Panc1 (cell line): ENCODE measurements at regions not wholly inside any gene's neighbourhood (a gene's known extent, or its start where the extent isn't known, plus 50 kb on each side); places are given as distances from the start of the nearest gene placed in this dataset.

Experiments used
- ATAC-seq: fragments of 200-7000 bp; cut with Tn5 transposase; 2 replicates; pipeline ENCODE4 v1.9.1; 2020; ENCODE audit warnings: mild to moderate bottlenecking, moderate library complexity
- BruUV-seq: library from RNA; stranded (reverse); fragments of 400-500 nt; replicated peaks from 2 replicates; lab custom pipeline; 2021; lab: Mats Ljungman, UMichigan
- CTCF ChIA-PET: fragments of 300-600 bp; sonication (Branson Sonifier 250); formaldehyde crosslinking; loops from one replicate; lab custom pipeline; 2022; ENCODE audit warnings: antibody characterized with exemption; lab: Charles Lee
- POLR2A ChIA-PET: fragments of 300-600 bp; sonication (Branson Sonifier 250); formaldehyde crosslinking; loops from one replicate; lab custom pipeline; 2022; ENCODE audit warnings: antibody characterized with exemption; lab: Charles Lee
- DNase-seq: peaks from one replicate; pipeline ENCODE4 v3.0.0-alpha.2; 2010; ENCODE audit warnings: low read depth, low spot score
- H3K27ac ChIP-seq: 2 replicates; pipeline ENCODE4 v1.5.1; 2011; ENCODE audit warnings: mild to moderate bottlenecking, low read length, inconsistent platforms
- H3K27me3 ChIP-seq: fragments of 200-500 bp; sonication (Bioruptor generic); 2 replicates; pipeline ENCODE4 v1.6.0; 2014; ENCODE audit warnings: low read length, inconsistent platforms; ENCODE audit not compliant: control insufficient read depth, insufficient read depth
- H3K36me3 ChIP-seq: fragments of 200-500 bp; sonication (Bioruptor generic); 2 replicates; pipeline ENCODE4 v1.5.1; 2014; ENCODE audit warnings: inconsistent platforms, mild to moderate bottlenecking, low read length, moderate library complexity; ENCODE audit not compliant: control insufficient read depth, insufficient read depth
- H3K4me1 ChIP-seq: 2 replicates; pipeline ENCODE4 v1.5.1; 2011; ENCODE audit warnings: inconsistent platforms, mild to moderate bottlenecking, low read length, moderate library complexity; ENCODE audit not compliant: control insufficient read depth, insufficient read depth
- H3K4me3 ChIP-seq, 2 experiments: 2 replicates each; pipeline ENCODE4 v1.5.1; 2011 to 2012; ENCODE audit warnings: low read depth in 2 of 2, low read length in 2 of 2, mild to moderate bottlenecking in 2 of 2, inconsistent platforms in 1 of 2, moderate library complexity in 1 of 2
- H3K9me3 ChIP-seq: fragments of 200-500 bp; sonication (Bioruptor generic); 2 replicates; pipeline ENCODE4 v1.5.1; 2014; ENCODE audit warnings: low read depth, mild to moderate bottlenecking, inconsistent platforms, low read length, moderate library complexity; ENCODE audit not compliant: control insufficient read depth, insufficient read depth
- POLR2AphosphoS5 ChIP-seq: IDR thresholded peaks from 2 replicates; pipeline ENCODE4 v1.6.1; 2012; ENCODE audit warnings: mild to moderate bottlenecking, low read depth, low read length, moderate library complexity
- SIN3A ChIP-seq: IDR thresholded peaks from 2 replicates; pipeline ENCODE4 v1.6.1; 2012; ENCODE audit warnings: low read depth, mild to moderate bottlenecking, low read length, moderate library complexity, borderline replicate concordance; ENCODE audit not compliant: insufficient read depth
- TCF7L2 ChIP-seq: IDR thresholded peaks from 2 replicates; pipeline ENCODE4 v1.6.1; 2011; ENCODE audit warnings: mild to moderate bottlenecking, low read depth, low read length, inconsistent platforms
- in situ Hi-C: cut with HindIII; loops from 2 replicates; pipeline ENCODE4 v1.10.0; 2016; ENCODE audit warnings: low sequenced_read_pairs, low pct_unique_long_range_greater_than_20kb
- intact Hi-C: fragments of 100-400 bp; cut with micrococcal nuclease; formaldehyde crosslinking; loops from one replicate; pipeline ENCODE4 v1.10.0; 2022; ENCODE audit not compliant: unreplicated experiment
- TF ChIP-seq, protein P1 (sequence below), 2 experiments: IDR thresholded peaks; 2 replicates each; pipeline ENCODE4 v1.6.1; 2011 to 2012; ENCODE audit warnings: low read depth in 2 of 2, control low read depth in 1 of 2, low read length in 1 of 2, mild to moderate bottlenecking in 1 of 2, moderate library complexity in 1 of 2; ENCODE audit not compliant: insufficient read depth in 1 of 2
- TF ChIP-seq, protein P2 (sequence below): fragments of 450-650 bp; IDR thresholded peaks from 2 replicates; pipeline ENCODE4 v1.5.1; 2017; ENCODE audit warnings: mild to moderate bottlenecking

DNA sequence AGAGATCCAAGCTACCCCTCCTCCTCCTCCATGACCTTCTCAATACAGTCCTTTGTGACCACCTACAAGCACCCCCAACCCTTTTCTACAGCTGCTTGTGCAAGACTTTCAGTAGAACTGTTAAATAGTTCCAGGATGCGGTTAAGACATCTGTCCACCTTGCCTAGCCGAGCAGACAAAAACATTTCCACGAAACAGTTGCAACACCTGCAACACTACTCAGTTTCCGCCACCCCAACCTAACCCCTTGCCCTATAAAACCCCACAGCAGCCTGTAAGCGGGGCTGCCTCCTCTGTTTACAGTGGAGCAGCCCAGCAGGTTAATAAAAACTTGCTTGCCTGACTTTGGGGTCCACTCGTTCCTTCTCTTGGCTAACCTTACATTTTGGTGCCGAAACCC, 1803.5 kb upstream of the CDH6 start:
- BruUV-seq, result no TSS peak
- TF ChIP-seq TCF7L2, result no peak
- TF ChIP-seq, protein P1, sequence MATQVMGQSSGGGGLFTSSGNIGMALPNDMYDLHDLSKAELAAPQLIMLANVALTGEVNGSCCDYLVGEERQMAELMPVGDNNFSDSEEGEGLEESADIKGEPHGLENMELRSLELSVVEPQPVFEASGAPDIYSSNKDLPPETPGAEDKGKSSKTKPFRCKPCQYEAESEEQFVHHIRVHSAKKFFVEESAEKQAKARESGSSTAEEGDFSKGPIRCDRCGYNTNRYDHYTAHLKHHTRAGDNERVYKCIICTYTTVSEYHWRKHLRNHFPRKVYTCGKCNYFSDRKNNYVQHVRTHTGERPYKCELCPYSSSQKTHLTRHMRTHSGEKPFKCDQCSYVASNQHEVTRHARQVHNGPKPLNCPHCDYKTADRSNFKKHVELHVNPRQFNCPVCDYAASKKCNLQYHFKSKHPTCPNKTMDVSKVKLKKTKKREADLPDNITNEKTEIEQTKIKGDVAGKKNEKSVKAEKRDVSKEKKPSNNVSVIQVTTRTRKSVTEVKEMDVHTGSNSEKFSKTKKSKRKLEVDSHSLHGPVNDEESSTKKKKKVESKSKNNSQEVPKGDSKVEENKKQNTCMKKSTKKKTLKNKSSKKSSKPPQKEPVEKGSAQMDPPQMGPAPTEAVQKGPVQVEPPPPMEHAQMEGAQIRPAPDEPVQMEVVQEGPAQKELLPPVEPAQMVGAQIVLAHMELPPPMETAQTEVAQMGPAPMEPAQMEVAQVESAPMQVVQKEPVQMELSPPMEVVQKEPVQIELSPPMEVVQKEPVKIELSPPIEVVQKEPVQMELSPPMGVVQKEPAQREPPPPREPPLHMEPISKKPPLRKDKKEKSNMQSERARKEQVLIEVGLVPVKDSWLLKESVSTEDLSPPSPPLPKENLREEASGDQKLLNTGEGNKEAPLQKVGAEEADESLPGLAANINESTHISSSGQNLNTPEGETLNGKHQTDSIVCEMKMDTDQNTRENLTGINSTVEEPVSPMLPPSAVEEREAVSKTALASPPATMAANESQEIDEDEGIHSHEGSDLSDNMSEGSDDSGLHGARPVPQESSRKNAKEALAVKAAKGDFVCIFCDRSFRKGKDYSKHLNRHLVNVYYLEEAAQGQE (IDR thresholded peaks at IDR 0.05; ENCODE audit: insufficient read depth in 1 of 2, low read depth in 2 of 2, low read length in 1 of 2), result no peak
- TF ChIP-seq, protein P2, sequence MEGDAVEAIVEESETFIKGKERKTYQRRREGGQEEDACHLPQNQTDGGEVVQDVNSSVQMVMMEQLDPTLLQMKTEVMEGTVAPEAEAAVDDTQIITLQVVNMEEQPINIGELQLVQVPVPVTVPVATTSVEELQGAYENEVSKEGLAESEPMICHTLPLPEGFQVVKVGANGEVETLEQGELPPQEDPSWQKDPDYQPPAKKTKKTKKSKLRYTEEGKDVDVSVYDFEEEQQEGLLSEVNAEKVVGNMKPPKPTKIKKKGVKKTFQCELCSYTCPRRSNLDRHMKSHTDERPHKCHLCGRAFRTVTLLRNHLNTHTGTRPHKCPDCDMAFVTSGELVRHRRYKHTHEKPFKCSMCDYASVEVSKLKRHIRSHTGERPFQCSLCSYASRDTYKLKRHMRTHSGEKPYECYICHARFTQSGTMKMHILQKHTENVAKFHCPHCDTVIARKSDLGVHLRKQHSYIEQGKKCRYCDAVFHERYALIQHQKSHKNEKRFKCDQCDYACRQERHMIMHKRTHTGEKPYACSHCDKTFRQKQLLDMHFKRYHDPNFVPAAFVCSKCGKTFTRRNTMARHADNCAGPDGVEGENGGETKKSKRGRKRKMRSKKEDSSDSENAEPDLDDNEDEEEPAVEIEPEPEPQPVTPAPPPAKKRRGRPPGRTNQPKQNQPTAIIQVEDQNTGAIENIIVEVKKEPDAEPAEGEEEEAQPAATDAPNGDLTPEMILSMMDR, result no peak
- no peak for TF ChIP-seq SIN3A
- no peak for TF ChIP-seq POLR2AphosphoS5
- intact Hi-C loops, result no loop called here
- ChIA-PET CTCF (no interaction called here), POLR2A (no interaction called here)
- no peak overlapping the region for H3K27ac ChIP-seq
- H3K4me1 ChIP-seq, result no peaks in the 10 kb centered on the region
- no peak overlapping the region for H3K4me3 ChIP-seq
- in situ Hi-C loops, result no loop called here
- no peaks in the 10 kb centered on the region for H3K27me3 ChIP-seq
- no peaks in the 10 kb centered on the region for H3K9me3 ChIP-seq
- no peaks in the 10 kb centered on the region for H3K36me3 ChIP-seq
- no peak for DNase-seq
- ATAC-seq, result no peak

DNA sequence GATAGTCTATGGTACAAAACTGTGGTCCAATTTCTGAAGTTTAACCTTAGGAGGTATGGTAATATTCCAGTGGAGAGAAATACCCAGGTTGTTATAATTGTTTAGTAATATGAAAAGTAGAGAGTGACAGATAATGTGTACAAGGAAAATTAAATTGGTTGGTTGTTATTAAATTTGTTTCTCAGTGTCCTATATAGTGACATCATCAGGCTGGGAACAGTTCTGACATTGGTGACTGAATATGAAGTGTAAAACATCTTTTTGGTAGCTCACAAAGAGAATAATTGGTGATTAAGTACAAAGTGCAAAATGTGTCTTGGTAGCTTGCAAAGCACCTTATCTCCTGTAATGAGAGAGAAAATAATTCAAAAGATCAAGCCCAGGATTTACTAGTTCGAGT, 1806.1 kb upstream of the CDH6 start:
- POLR2A ChIA-PET, result no interaction called here
- no peak for TF ChIP-seq TCF7L2
- TF ChIP-seq, protein P1 (IDR thresholded peaks at IDR 0.05; ENCODE audit: insufficient read depth in 1 of 2, low read depth in 2 of 2, low read length in 1 of 2), result no peak
- TF ChIP-seq, protein P2, result no peak
- no peak for TF ChIP-seq POLR2AphosphoS5
- no peak for TF ChIP-seq SIN3A
- Histone ChIP-seq H3K9me3 (no peaks in the 10 kb centered on the region), H3K4me3 (no peak overlapping the region), H3K27me3 (no peaks in the 10 kb centered on the region), H3K36me3 (no peaks in the 10 kb centered on the region), H3K4me1 (no peaks in the 10 kb centered on the region), H3K27ac (no peak overlapping the region)
- in situ Hi-C loops (no loop called here), intact Hi-C loops (no loop called here)
- BruUV-seq, result no TSS peak
- ATAC-seq (no peak), DNase-seq (no peak)
- CTCF ChIA-PET, result no interaction called here
